ENCODE measurements at regions not wholly inside any gene's neighbourhood (a gene's known extent, or its start where the extent isn't known, plus 50 kb on each side); places are given as distances from the start of the nearest gene placed in this dataset.
"Not testable (repeated sequence)": the region's sequence is repeated elsewhere in the genome, so short reads cannot be mapped to it uniquely, and the experiment has no call there.

- H3K27me3 ChIP-seq: peaks cover 0 to 57% (median 0%) of the 10 kb centered on the region in 3 donors
- WGBS, 2 donors: 59 to 78% methylated on average over 10 of the region's 10 CpGs
- peaks cover 0 to 12% (median 2%) of the 10 kb centered on the region in 4 donors for H3K4me1 ChIP-seq
- H3K4me3 ChIP-seq: no peak overlapping the region
- intact Hi-C loops (cut with DNase I): no loop called here
- peaks cover 0 to under 1% (median 0%) of the 10 kb centered on the region in 4 donors for H3K9me3 ChIP-seq
- no peaks in the 10 kb centered on the region for H3K36me3 ChIP-seq
- TF ChIP-seq POLR2AphosphoS5 (IDR thresholded peaks at IDR 0.05) (no peak), CTCF (IDR thresholded peaks at IDR 0.05) (no peak), EP300 (IDR thresholded peaks at IDR 0.05) (no peak), POLR2A (IDR thresholded peaks at IDR 0.05) (no peak)
- no peak for DNase-seq
- H3K27ac ChIP-seq: no peak overlapping the region
These were observed 513.0 kb downstream of the SOX6 start for GRCh38 chr11:15843309-15843872.

- TF ChIP-seq POLR2A (IDR thresholded peaks at IDR 0.05) (no peak), POLR2AphosphoS5 (IDR thresholded peaks at IDR 0.05) (no peak), CTCF (IDR thresholded peaks at IDR 0.05) (no peak), EP300 (IDR thresholded peaks at IDR 0.05) (no peak)
- no peak overlapping the region for H3K4me3 ChIP-seq
- no peaks in the 10 kb centered on the region for H3K9me3 ChIP-seq
- peaks cover 0 to 12% (median 2%) of the 10 kb centered on the region in 4 donors for H3K4me1 ChIP-seq
- H3K36me3 ChIP-seq: no peaks in the 10 kb centered on the region
- intact Hi-C loops (cut with DNase I): no loop called here
- H3K27ac ChIP-seq: no peak overlapping the region
- H3K27me3 ChIP-seq: peaks cover 0 to 56% (median 0%) of the 10 kb centered on the region in 3 donors
- DNase-seq: no peak
These were observed 511.1 kb downstream of the SOX6 start for GRCh38 chr11:15845261-15845660.

- peaks cover 0 to 45% (median 0%) of the 10 kb centered on the region in 3 donors for H3K27me3 ChIP-seq
- H3K4me3 ChIP-seq: no peak overlapping the region
- intact Hi-C loops (cut with DNase I): no loop called here
- no peaks in the 10 kb centered on the region for H3K36me3 ChIP-seq
- no peaks in the 10 kb centered on the region for H3K9me3 ChIP-seq
- 18 to 77% methylated on average over 2 of the region's 2 CpGs for WGBS, 2 donors
- TF ChIP-seq POLR2A (IDR thresholded peaks at IDR 0.05): no peak
- TF ChIP-seq CTCF (IDR thresholded peaks at IDR 0.05): no peak
- TF ChIP-seq POLR2AphosphoS5 (IDR thresholded peaks at IDR 0.05): no peak
- no peak for TF ChIP-seq EP300 (IDR thresholded peaks at IDR 0.05)
- H3K4me1 ChIP-seq: peaks cover 0 to 2% (median 0%) of the 10 kb centered on the region in 4 donors
- H3K27ac ChIP-seq: no peak overlapping the region
- DNase-seq: no peak
These were observed 507.6 kb downstream of the SOX6 start for GRCh38 chr11:15848631-15849168.

GRCh38 chr11:15849257-15849656 lies 507.1 kb downstream of the SOX6 start:
- intact Hi-C loops (cut with DNase I): no loop called here
- TF ChIP-seq CTCF (IDR thresholded peaks at IDR 0.05): no peak
- TF ChIP-seq POLR2A (IDR thresholded peaks at IDR 0.05): no peak
- TF ChIP-seq EP300 (IDR thresholded peaks at IDR 0.05): no peak
- TF ChIP-seq POLR2AphosphoS5 (IDR thresholded peaks at IDR 0.05): no peak
- Histone ChIP-seq H3K4me3 (no peak overlapping the region), H3K9me3 (no peaks in the 10 kb centered on the region), H3K27ac (no peak overlapping the region), H3K4me1 (no peaks in the 10 kb centered on the region), H3K36me3 (no peaks in the 10 kb centered on the region), H3K27me3 (peaks cover 0 to 44% (median 0%) of the 10 kb centered on the region in 3 donors)
- DNase-seq: no peak
- 22 to 74% methylated on average over 4 of the region's 4 CpGs for WGBS, 2 donors

- H3K4me3 ChIP-seq; H3K27ac ChIP-seq; H3K4me1 ChIP-seq; DNase-seq; H3K9me3 ChIP-seq; intact Hi-C loops (cut with DNase I); H3K36me3 ChIP-seq: not testable (repeated sequence)
- peaks cover 0 to 34% (median 0%) of the 10 kb centered on the region in 3 donors for H3K27me3 ChIP-seq
These were observed 506.0 kb downstream of the SOX6 start for GRCh38 chr11:15850335-15850734.
